ENCODE measurements at regions not wholly inside any gene's neighbourhood (a gene's known extent, or its start where the extent isn't known, plus 50 kb on each side); places are given as distances from the start of the nearest gene placed in this dataset.

DNA sequence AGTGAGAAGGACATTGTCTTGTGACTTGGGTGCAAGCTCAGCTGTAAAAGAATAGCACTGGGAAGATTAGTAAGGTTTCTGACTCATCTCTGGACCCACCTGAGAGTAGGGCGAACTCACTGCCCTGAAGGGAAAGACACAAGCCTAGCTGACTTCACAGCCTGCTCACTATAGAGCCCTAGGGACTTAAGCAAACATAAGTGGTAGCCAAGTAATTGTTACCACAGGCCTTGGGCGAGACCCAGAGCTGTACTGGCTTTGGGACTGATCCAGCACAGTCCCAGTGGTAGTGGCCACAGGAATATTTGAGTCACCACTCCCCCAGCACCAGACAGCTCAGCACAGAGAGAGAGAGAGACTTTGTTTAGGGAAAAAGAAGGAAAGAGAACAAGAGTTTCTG lies 429.9 kb downstream of the TBL1XR1 start (continued):
- TF ChIP-seq PRDM10 (IDR thresholded peaks at IDR 0.05; ENCODE audit: partially characterized antibody) (no peak), MCM7 (IDR thresholded peaks at IDR 0.05) (no peak), RREB1 (CRISPR knock-in tag; IDR thresholded peaks at IDR 0.05) (no peak), CCAR2 (IDR thresholded peaks at IDR 0.05; ENCODE audit: low read depth, low read length) (no peak), TOE1 (IDR thresholded peaks at IDR 0.05; ENCODE audit: borderline replicate concordance) (no peak), TOE1 (CRISPR knock-in tag; IDR thresholded peaks at IDR 0.05; ENCODE audit: borderline replicate concordance, low read depth) (no peak)

Data from K562 (cell line).